ENCODE measurements at regions not wholly inside any gene's neighbourhood (a gene's known extent, or its start where the extent isn't known, plus 50 kb on each side); places are given as distances from the start of the nearest gene placed in this dataset.

GRCh38 chr6:91824331-91824730 lies 1237.5 kb upstream of the MAP3K7 start:
- no peak overlapping the region for H3K4me3 ChIP-seq
- no peak overlapping the region for H3K27ac ChIP-seq
- intact Hi-C loops (cut with DNase I) = no loop called here
- no peaks in the 10 kb centered on the region for H3K36me3 ChIP-seq (ENCODE audit: insufficient read depth in 1 of 2, low read depth in 1 of 2)
- no peaks in the 10 kb centered on the region for H3K4me1 ChIP-seq
- H3K27me3 ChIP-seq (ENCODE audit: insufficient read depth in 3 of 3, low read length in 2 of 3) = no peaks in the 10 kb centered on the region
- DNase-seq (no peak), ATAC-seq (no peak)
- TF ChIP-seq CTCF (IDR thresholded peaks at IDR 0.05) = no peak
- H3K9me3 ChIP-seq = no peaks in the 10 kb centered on the region

GRCh38 chr6:91822581-91822980 lies 1235.7 kb upstream of the MAP3K7 start:
- no peak overlapping the region for H3K27ac ChIP-seq
- TF ChIP-seq CTCF (IDR thresholded peaks at IDR 0.05) = no peak
- H3K9me3 ChIP-seq = no peaks in the 10 kb centered on the region
- no peak for ATAC-seq
- intact Hi-C loops (cut with DNase I) = no loop called here
- no peaks in the 10 kb centered on the region for H3K4me1 ChIP-seq
- no peak overlapping the region for H3K4me3 ChIP-seq
- DNase-seq = no peak
- H3K27me3 ChIP-seq (ENCODE audit: insufficient read depth in 3 of 3, low read length in 2 of 3) = no peaks in the 10 kb centered on the region
- no peaks in the 10 kb centered on the region for H3K36me3 ChIP-seq (ENCODE audit: insufficient read depth in 1 of 2, low read depth in 1 of 2)

- TF ChIP-seq CTCF (IDR thresholded peaks at IDR 0.05) = no peak
- Histone ChIP-seq H3K4me3 (no peak overlapping the region), H3K36me3 (ENCODE audit: insufficient read depth in 1 of 2, low read depth in 1 of 2) (no peaks in the 10 kb centered on the region), H3K27ac (no peak overlapping the region), H3K4me1 (no peaks in the 10 kb centered on the region), H3K27me3 (ENCODE audit: insufficient read depth in 3 of 3, low read length in 2 of 3) (no peaks in the 10 kb centered on the region), H3K9me3 (no peaks in the 10 kb centered on the region)
- no peak for ATAC-seq
- 96 to 98% (median 98%) methylated on average over 18 of the region's 18 CpGs for WGBS, 3 donors
- intact Hi-C loops (cut with DNase I) = no loop called here
- DNase-seq = peak; percentile 3 to 34
Observed at GRCh38 chr6:91816335-91816734, 1229.5 kb upstream of the MAP3K7 start.

GRCh38 chr6:91813641-91814040 lies 1226.8 kb upstream of the MAP3K7 start:
- H3K27me3 ChIP-seq (ENCODE audit: insufficient read depth in 3 of 3, low read length in 2 of 3) = no peaks in the 10 kb centered on the region
- H3K36me3 ChIP-seq (ENCODE audit: insufficient read depth in 1 of 2, low read depth in 1 of 2) = no peaks in the 10 kb centered on the region
- 80 to 85% (median 85%) methylated on average over 3 of the region's 3 CpGs for WGBS, 3 donors
- DNase-seq (no peak), ATAC-seq (no peak)
- no peak for TF ChIP-seq CTCF (IDR thresholded peaks at IDR 0.05)
- H3K4me3 ChIP-seq = no peak overlapping the region
- intact Hi-C loops (cut with DNase I) = no loop called here
- H3K27ac ChIP-seq = no peak overlapping the region
- no peaks in the 10 kb centered on the region for H3K4me1 ChIP-seq
- H3K9me3 ChIP-seq = no peaks in the 10 kb centered on the region

GRCh38 chr6:91812596-91813274 lies 1225.9 kb upstream of the MAP3K7 start:
- Histone ChIP-seq H3K36me3 (ENCODE audit: insufficient read depth in 1 of 2, low read depth in 1 of 2) (no peaks in the 10 kb centered on the region), H3K9me3 (no peaks in the 10 kb centered on the region), H3K4me3 (no peak overlapping the region), H3K27me3 (ENCODE audit: insufficient read depth in 3 of 3, low read length in 2 of 3) (no peaks in the 10 kb centered on the region), H3K4me1 (no peaks in the 10 kb centered on the region), H3K27ac (no peak overlapping the region)
- intact Hi-C loops (cut with DNase I) = no loop called here
- 9 to 14% (median 13%) methylated on average over 1 of the region's 1 CpG for WGBS, 3 donors
- DNase-seq (no peak), ATAC-seq (no peak)
- TF ChIP-seq CTCF (IDR thresholded peaks at IDR 0.05) = no peak
